IMR-90 (cell line): ENCODE measurements at regions not wholly inside any gene's neighbourhood (a gene's known extent, or its start where the extent isn't known, plus 50 kb on each side); places are given as distances from the start of the nearest gene placed in this dataset.

Experiments
- ATAC-seq: fragments of 200-7000 bp; cut with Tn5 transposase; 2 replicates; pipeline ENCODE4 v1.9.1; 2020; ENCODE audit warnings: low read depth, mild to moderate bottlenecking, moderate library complexity
- BruUV-seq: library from RNA; stranded (reverse); fragments of 400-500 nt; replicated peaks from 2 replicates; lab custom pipeline; 2021; lab: Mats Ljungman, UMichigan
- CTCF ChIA-PET: fragments of 300-600 bp; formaldehyde crosslinking; extraction: SDS; loops from one replicate; lab custom pipeline; 2021; ENCODE audit warnings: antibody characterized with exemption; lab: Yijun Ruan, JAX
- POLR2A ChIA-PET: fragments of 300-600 bp; sonication (Branson Sonifier 250); formaldehyde crosslinking; loops from one replicate; lab custom pipeline; 2022; ENCODE audit warnings: antibody characterized with exemption; ENCODE audit not compliant: unreplicated experiment; lab: Charles Lee
- DNase-seq: peaks from one replicate; pipeline ENCODE4 v3.0.0; 2013
- H2AFZ ChIP-seq: replicated peaks from 2 replicates; pipeline ENCODE3; 2013; ENCODE audit warnings: low read length, mild to moderate bottlenecking; ENCODE audit not compliant: poor library complexity
- H2AK5ac ChIP-seq: 2 replicates; pipeline ENCODE4 v1.6.1; 2013; ENCODE audit warnings: low read depth, low read length, inconsistent platforms
- H2AK9ac ChIP-seq: replicated peaks from 2 replicates; pipeline ENCODE3; 2013; ENCODE audit warnings: mild to moderate bottlenecking, low read depth, low read length, moderate library complexity; ENCODE audit not compliant: poor library complexity
- H2BK120ac ChIP-seq: 2 replicates; pipeline ENCODE4 v1.6.1; 2013; ENCODE audit warnings: low read depth, low read length, inconsistent platforms
- H2BK15ac ChIP-seq: 3 replicates; pipeline ENCODE4 v1.6.1; 2013; ENCODE audit warnings: low read depth, low read length, inconsistent platforms
- H2BK20ac ChIP-seq: 2 replicates; pipeline ENCODE4 v1.6.1; 2013; ENCODE audit warnings: low read depth, mild to moderate bottlenecking, inconsistent platforms, low read length, moderate library complexity
- H2BK5ac ChIP-seq: 2 replicates; pipeline ENCODE4 v1.6.1; 2013; ENCODE audit warnings: mild to moderate bottlenecking, low read depth, low read length, inconsistent platforms; ENCODE audit not compliant: poor library complexity, severe bottlenecking
- H3K14ac ChIP-seq: replicated peaks from 2 replicates; pipeline ENCODE4 v1.6.1; 2013; ENCODE audit warnings: low read depth, low read length, inconsistent platforms
- H3K18ac ChIP-seq: 2 replicates; pipeline ENCODE4 v1.6.1; 2013; ENCODE audit warnings: low read depth, low read length, control low read depth
- H3K23ac ChIP-seq: 2 replicates; pipeline ENCODE4 v1.6.1; 2013; ENCODE audit warnings: low read depth, low read length, inconsistent platforms
- H3K27ac ChIP-seq: 2 replicates; pipeline ENCODE4 v1.5.1; 2013; ENCODE audit warnings: mild to moderate bottlenecking, control low read depth, low read length; ENCODE audit not compliant: insufficient read depth
- H3K27me3 ChIP-seq: 2 replicates; pipeline ENCODE4 v1.6.1; 2013; ENCODE audit warnings: low read length; ENCODE audit not compliant: control insufficient read depth, insufficient read depth
- H3K36me3 ChIP-seq: 2 replicates; pipeline ENCODE4 v1.6.1; 2013; ENCODE audit warnings: low read length, mixed read lengths; ENCODE audit not compliant: control insufficient read depth, insufficient read depth
- H3K4ac ChIP-seq: 2 replicates; pipeline ENCODE4 v1.6.1; 2013; ENCODE audit warnings: low read depth, low read length, inconsistent platforms
- H3K4me1 ChIP-seq: 2 replicates; pipeline ENCODE4 v1.6.1; 2013; ENCODE audit warnings: low read length, mixed read lengths; ENCODE audit not compliant: control insufficient read depth, insufficient read depth
- H3K4me2 ChIP-seq: 2 replicates; pipeline ENCODE4 v1.6.1; 2013; ENCODE audit warnings: low read depth, mild to moderate bottlenecking, control low read depth, low read length, moderate library complexity
- H3K4me3 ChIP-seq: 2 replicates; pipeline ENCODE4 v1.5.1; 2013; ENCODE audit warnings: low read depth, mild to moderate bottlenecking, control low read depth, low read length, moderate library complexity; ENCODE audit not compliant: insufficient read depth
- H3K56ac ChIP-seq: 2 replicates; pipeline ENCODE4 v1.6.1; 2013; ENCODE audit warnings: low read length, inconsistent platforms; ENCODE audit not compliant: insufficient read depth; ENCODE audit errors: extremely low read depth
- H3K79me1 ChIP-seq, 2 experiments: 2 replicates each; pipeline ENCODE4 v1.6.1; 2013; ENCODE audit warnings: low read length in 2 of 2, inconsistent platforms in 1 of 2, low read depth in 1 of 2
- H3K9ac ChIP-seq: 2 replicates; pipeline ENCODE4 v1.6.1; 2013; ENCODE audit warnings: low read depth, low read length, control low read depth
- H3K9me1 ChIP-seq: 2 replicates; pipeline ENCODE4 v1.6.1; 2013; ENCODE audit warnings: low read length, inconsistent platforms; ENCODE audit not compliant: insufficient read depth
- H3K9me3 ChIP-seq: 2 replicates; pipeline ENCODE4 v1.6.1; 2013; ENCODE audit warnings: low read length; ENCODE audit not compliant: control insufficient read depth, insufficient read depth
- H4K20me1 ChIP-seq: 2 replicates; pipeline ENCODE4 v1.6.1; 2013; ENCODE audit warnings: low read length, inconsistent platforms; ENCODE audit not compliant: insufficient read depth
- H4K5ac ChIP-seq: 2 replicates; pipeline ENCODE4 v1.6.1; 2013; ENCODE audit warnings: mild to moderate bottlenecking, low read depth, low read length, control low read depth
- H4K8ac ChIP-seq, 2 experiments: 2 replicates each; pipeline ENCODE4 v1.6.1; 2013; ENCODE audit warnings: low read depth in 2 of 2, low read length in 2 of 2, control low read depth in 1 of 2, inconsistent platforms in 1 of 2
- H4K91ac ChIP-seq: 2 replicates; pipeline ENCODE4 v1.6.1; 2013; ENCODE audit warnings: low read depth, low read length, inconsistent platforms; ENCODE audit not compliant: insufficient read depth
- BHLHE40 ChIP-seq: fragments of 150-350 bp; IDR thresholded peaks from 2 replicates; pipeline ENCODE4 v1.6.1; 2016; ENCODE audit warnings: mild to moderate bottlenecking, low read depth, low read length
- CEBPB ChIP-seq: IDR thresholded peaks from 2 replicates; pipeline ENCODE4 v1.6.1; 2012; ENCODE audit warnings: low read depth, low read length, improper control_type of control experiment
- CHD1 ChIP-seq: IDR thresholded peaks from 2 replicates; pipeline ENCODE4 v1.6.1; 2012; ENCODE audit warnings: low read depth, low read length, improper control_type of control experiment
- CTCF ChIP-seq: conservative IDR thresholded peaks from 2 replicates; pipeline ENCODE4 v1.5.1; 2012; ENCODE audit warnings: mild to moderate bottlenecking, low read depth, low read length, improper control_type of control experiment
- FOS ChIP-seq: fragments of 150-350 bp; IDR thresholded peaks from 2 replicates; pipeline ENCODE4 v1.6.1; 2016; ENCODE audit warnings: low read depth, low read length
- MAFK ChIP-seq: IDR thresholded peaks from 2 replicates; pipeline ENCODE4 v1.6.1; 2012; ENCODE audit warnings: low read depth, low read length, improper control_type of control experiment
- MAZ ChIP-seq: IDR thresholded peaks from 2 replicates; pipeline ENCODE4 v1.6.1; 2012; ENCODE audit warnings: low read depth, mild to moderate bottlenecking, low read length, improper control_type of control experiment, moderate library complexity, borderline replicate concordance
- NFE2L2 ChIP-seq: fragments of 150-350 bp; IDR thresholded peaks from 2 replicates; pipeline ENCODE4 v1.6.1; 2016; ENCODE audit warnings: low read depth, mild to moderate bottlenecking, low read length
- POLR2A ChIP-seq: IDR thresholded peaks from 2 replicates; pipeline ENCODE4 v1.6.1; 2012; ENCODE audit warnings: mild to moderate bottlenecking, low read depth, low read length
- RAD21 ChIP-seq: IDR thresholded peaks from 2 replicates; pipeline ENCODE4 v1.6.1; 2012; ENCODE audit warnings: low read length, improper control_type of control experiment
- RCOR1 ChIP-seq: IDR thresholded peaks from 2 replicates; pipeline ENCODE4 v1.6.1; 2012; ENCODE audit warnings: mild to moderate bottlenecking, low read length, improper control_type of control experiment; ENCODE audit not compliant: insufficient replicate concordance
- RFX5 ChIP-seq: IDR thresholded peaks from 2 replicates; pipeline ENCODE4 v1.8.0; 2012; ENCODE audit warnings: low read depth, mild to moderate bottlenecking, low read length, moderate library complexity
- SMC3 ChIP-seq: fragments of 150-350 bp; IDR thresholded peaks from 2 replicates; pipeline ENCODE4 v1.6.1; 2016; ENCODE audit warnings: low read depth, mild to moderate bottlenecking, antibody characterized with exemption, low read length, moderate library complexity
- USF2 ChIP-seq: fragments of 150-350 bp; IDR thresholded peaks from 2 replicates; pipeline ENCODE4 v1.6.1; 2017; ENCODE audit warnings: mild to moderate bottlenecking, antibody characterized with exemption, low read length, low read depth
- WGBS, 2 experiments: methylation state at CpG; one replicate each; pipeline versions ENCODE4 v1.1.5 to v1.1.7; 2013; ENCODE audit warnings: missing lambda C conversion rate in 2 of 2; ENCODE audit not compliant: insufficient read length in 1 of 2; ENCODE audit errors: extremely low coverage in 2 of 2; 5-methylcytosine and 5-hydroxymethylcytosine counted together
- dilution Hi-C: fragments of 300-500 bp; cut with HindIII; formaldehyde crosslinking; loops from one replicate; pipeline ENCODE4 v1.14.3; 2018; ENCODE audit warnings: low sequenced_read_pairs; ENCODE audit not compliant: unreplicated experiment
- in situ Hi-C: fragments of 300-500 bp; cut with MboI; formaldehyde crosslinking; loops from 3 replicates; pipeline ENCODE4 v1.14.3; 2019; ENCODE audit warnings: low sequenced_read_pairs, inconsistent platforms, mixed read lengths
- intact Hi-C: fragments of 100-400 bp; cut with micrococcal nuclease; formaldehyde crosslinking; loops from 2 replicates; pipeline ENCODE4 v1.10.0; 2022
- TF ChIP-seq, protein P1 (sequence below): fragments of 150-350 bp; IDR thresholded peaks from 2 replicates; pipeline ENCODE4 v1.6.1; 2016; ENCODE audit warnings: low read depth, mild to moderate bottlenecking, low read length, moderate library complexity, borderline replicate concordance

- no peak overlapping the region for H3K4me2 ChIP-seq
These were observed 84.6 kb upstream of the RNU6-1 start for GRCh38 chr15:67924359-67924974.

More at GRCh38 chr15:67924359-67924974, 84.6 kb upstream of the RNU6-1 start:
- Histone ChIP-seq H2AK5ac (no peak overlapping the region), H3K79me1 (no peaks in the 10 kb centered on the region), H3K18ac (no peak overlapping the region), H3K9me3 (no peaks in the 10 kb centered on the region), H4K5ac (no peak overlapping the region), H2BK5ac (no peak overlapping the region), H4K8ac (no peak overlapping the region), H3K4me1 (peaks cover 14% of the 10 kb centered on the region), H4K20me1 (no peaks in the 10 kb centered on the region), H3K14ac (no peak overlapping the region), H2BK120ac (no peak overlapping the region), H3K4me3 (no peak overlapping the region), H3K27me3 (no peaks in the 10 kb centered on the region), H3K23ac (no peak overlapping the region), H4K91ac (no peak overlapping the region), H3K56ac (no peak overlapping the region), H2AFZ (no peak overlapping the region), H3K36me3 (no peaks in the 10 kb centered on the region), H3K4ac (no peak overlapping the region), H2AK9ac (no peak overlapping the region), H3K9me1 (peaks cover 7% of the 10 kb centered on the region), H2BK15ac (no peak overlapping the region), H3K27ac (no peak overlapping the region), H2BK20ac (no peak overlapping the region), H3K9ac (no peak overlapping the region)
- in situ Hi-C loops: no loop called here
- TF ChIP-seq, protein P1, sequence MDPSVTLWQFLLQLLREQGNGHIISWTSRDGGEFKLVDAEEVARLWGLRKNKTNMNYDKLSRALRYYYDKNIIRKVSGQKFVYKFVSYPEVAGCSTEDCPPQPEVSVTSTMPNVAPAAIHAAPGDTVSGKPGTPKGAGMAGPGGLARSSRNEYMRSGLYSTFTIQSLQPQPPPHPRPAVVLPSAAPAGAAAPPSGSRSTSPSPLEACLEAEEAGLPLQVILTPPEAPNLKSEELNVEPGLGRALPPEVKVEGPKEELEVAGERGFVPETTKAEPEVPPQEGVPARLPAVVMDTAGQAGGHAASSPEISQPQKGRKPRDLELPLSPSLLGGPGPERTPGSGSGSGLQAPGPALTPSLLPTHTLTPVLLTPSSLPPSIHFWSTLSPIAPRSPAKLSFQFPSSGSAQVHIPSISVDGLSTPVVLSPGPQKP: no peak
- TF ChIP-seq USF2 (no peak), MAFK (no peak), CEBPB (no peak), POLR2A (no peak), NFE2L2 (no peak), FOS (no peak), RFX5 (no peak), RAD21 (no peak), BHLHE40 (no peak), SMC3 (no peak), RCOR1 (no peak), CHD1 (no peak), CTCF (no peak), MAZ (no peak)
- intact Hi-C loops: no loop called here
- POLR2A ChIA-PET: interaction anchor here (0.7 kb wide), 1 partner anchor 440 kb away, joined by 3 read pairs; no protein-coding TSS in a partner anchor
- dilution Hi-C loops: no loop called here
- no TSS peak for BruUV-seq
- CTCF ChIA-PET: no interaction called here
- WGBS, 2 experiments: 100% methylated on average over 1 of the region's 1 CpG; no CpG with 5 or more reads in 1 of the 2 experiments
- DNase-seq: no peak
- no peak for ATAC-seq
